CD4-positive, CD25-positive, alpha-beta regulatory T cell (primary cell): ENCODE measurements at regions not wholly inside any gene's neighbourhood (a gene's known extent, or its start where the extent isn't known, plus 50 kb on each side); places are given as distances from the start of the nearest gene placed in this dataset.
"Not testable (repeated sequence)": the region's sequence is repeated elsewhere in the genome, so short reads cannot be mapped to it uniquely, and the experiment has no call there.

ENCODE experiments used
- ATAC-seq, 2 donors: fragments of 150-1000 bp; cut with Tn5 transposase; one replicate each; pipeline ENCODE4 v1.10.0; 2021; ENCODE audit warnings: low read depth in 2 of 2, moderate number of reproducible peaks in 2 of 2, moderate library complexity in 1 of 2
- DNase-seq, 3 donors: peaks; one replicate each; pipeline versions ENCODE4 v3.0.0 to v3.0.0-alpha.2; 2012 to 2022; ENCODE audit warnings: mixed read lengths in 1 of 3
- H3K27ac ChIP-seq: one replicate; pipeline ENCODE4 v1.7.0; 2013; ENCODE audit warnings: mild to moderate bottlenecking, low read length; ENCODE audit not compliant: insufficient read depth, poor library complexity, severe bottlenecking
- H3K27me3 ChIP-seq: one replicate; pipeline ENCODE4 v1.7.0; 2013; ENCODE audit warnings: low read length; ENCODE audit not compliant: control insufficient read depth, insufficient read depth
- H3K36me3 ChIP-seq: one replicate; pipeline ENCODE4 v1.7.0; 2013; ENCODE audit warnings: mild to moderate bottlenecking, low read length, moderate library complexity; ENCODE audit not compliant: control insufficient read depth, insufficient read depth
- H3K4me1 ChIP-seq: 2 replicates; pipeline ENCODE4 v1.7.0; 2013; ENCODE audit warnings: mild to moderate bottlenecking, low read length; ENCODE audit not compliant: insufficient read depth, control insufficient read depth, poor library complexity, severe bottlenecking
- H3K4me3 ChIP-seq: one replicate; pipeline ENCODE4 v1.7.0; 2013; ENCODE audit warnings: low read depth, mild to moderate bottlenecking, low read length, moderate library complexity
- H3K9me3 ChIP-seq, 2 experiments: 1 replicate in 1 of 2; 2 replicates in 1 of 2; pipeline ENCODE4 v1.7.0; 2013; ENCODE audit warnings: low read length in 2 of 2, mild to moderate bottlenecking in 1 of 2, moderate library complexity in 1 of 2; ENCODE audit not compliant: control insufficient read depth in 2 of 2
- H3K27ac Mint-ChIP-seq, 3 donors: one replicate each; pipeline ENCODE4 v1.8.0; 2020 to 2022; ENCODE audit warnings: mild to moderate bottlenecking in 3 of 3, mixed read lengths in 3 of 3, moderate library complexity in 2 of 3
- H3K27me3 Mint-ChIP-seq: one replicate; pipeline ENCODE4 v1.8.0; 2022; ENCODE audit warnings: mild to moderate bottlenecking, mixed read lengths
- H3K36me3 Mint-ChIP-seq: one replicate; pipeline ENCODE4 v1.8.0; 2020; ENCODE audit warnings: mixed read lengths
- H3K4me1 Mint-ChIP-seq, 4 donors: one replicate each; pipeline ENCODE4 v1.8.0; 2020 to 2022; ENCODE audit warnings: mixed read lengths in 4 of 4, mild to moderate bottlenecking in 1 of 4
- H3K4me3 Mint-ChIP-seq, 4 donors: one replicate each; pipeline ENCODE4 v1.8.0; 2020 to 2022; ENCODE audit warnings: mild to moderate bottlenecking in 4 of 4, mixed read lengths in 4 of 4, moderate library complexity in 3 of 4
- H3K9me3 Mint-ChIP-seq, 7 donors: one replicate each; pipeline ENCODE4 v1.8.0; 2020 to 2022; ENCODE audit warnings: mixed read lengths in 7 of 7, mild to moderate bottlenecking in 3 of 7, moderate library complexity in 2 of 7

DNA sequence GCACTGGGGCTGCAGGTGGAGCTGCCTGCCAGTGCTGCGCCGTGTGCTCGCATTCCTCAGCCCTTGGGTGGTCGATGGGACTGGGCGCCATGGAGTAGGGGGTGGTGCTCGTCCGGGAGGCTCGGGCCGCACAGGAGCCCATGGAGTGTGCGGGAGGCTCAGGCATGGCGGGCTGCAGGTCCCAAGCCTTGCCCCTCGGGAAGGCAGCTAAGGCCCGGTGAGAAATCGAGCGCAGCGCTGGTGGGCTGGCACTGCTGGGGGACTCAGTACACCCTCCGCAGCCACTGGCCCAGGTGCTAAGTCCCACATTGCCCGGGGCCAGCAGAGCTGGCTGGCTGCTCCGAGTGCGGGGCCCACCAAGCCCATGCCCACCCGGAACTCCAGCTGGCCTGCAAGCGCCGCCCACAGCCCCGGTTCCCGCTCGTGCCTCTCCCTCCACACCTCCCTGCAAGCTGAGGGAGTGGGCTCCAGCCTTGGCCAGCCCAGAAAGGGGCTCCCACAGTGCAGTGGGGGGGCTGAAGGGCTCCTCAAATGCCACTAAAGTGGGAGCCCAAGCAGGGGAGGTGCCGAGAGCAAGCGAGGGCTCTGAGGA lies 467.8 kb downstream of the AMY1C start:
- not testable (repeated sequence) for ATAC-seq, H3K4me1 Mint-ChIP-seq, H3K27me3 Mint-ChIP-seq, H3K27ac ChIP-seq, H3K4me3 Mint-ChIP-seq, H3K27me3 ChIP-seq, H3K4me3 ChIP-seq, DNase-seq, H3K9me3 ChIP-seq, H3K36me3 Mint-ChIP-seq, H3K27ac Mint-ChIP-seq, H3K4me1 ChIP-seq, H3K36me3 ChIP-seq
- H3K9me3 Mint-ChIP-seq = peaks cover 0 to 35% (median 12%) of the 10 kb centered on the region in 7 donors

DNA sequence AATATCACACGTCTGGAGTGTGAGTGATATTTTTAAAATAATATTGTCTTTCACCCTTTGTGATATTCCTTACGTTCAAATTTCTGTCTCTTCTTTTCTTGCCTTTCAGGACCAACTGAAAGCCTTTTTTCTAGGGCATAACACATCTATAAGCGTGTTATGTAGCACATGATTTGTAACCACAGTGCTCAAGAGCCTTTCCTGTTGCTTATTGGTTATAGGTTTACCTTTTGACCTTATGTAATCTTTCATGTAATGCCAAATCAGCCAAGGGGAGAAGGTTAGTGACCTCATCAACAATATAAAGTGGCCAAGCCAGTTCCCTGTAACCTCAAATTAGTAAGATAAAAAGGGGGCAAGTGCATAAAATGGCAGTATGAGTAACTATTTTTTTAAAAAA lies 480.2 kb downstream of the AMY1C start:
- Mint-ChIP-seq H3K27me3 (no peaks in the 10 kb centered on the region), H3K9me3 (peaks cover 0 to 11% (median 6%) of the 10 kb centered on the region in 7 donors), H3K36me3 (no peaks in the 10 kb centered on the region), H3K4me1 (no peaks in the 10 kb centered on the region), H3K27ac (no peak overlapping the region), H3K4me3 (no peak overlapping the region)
- Histone ChIP-seq H3K27me3 (no peaks in the 10 kb centered on the region), H3K4me3 (no peak overlapping the region), H3K27ac (no peak overlapping the region), H3K36me3 (no peaks in the 10 kb centered on the region), H3K4me1 (no peaks in the 10 kb centered on the region), H3K9me3 (no peaks in the 10 kb centered on the region)
- DNase-seq (no peak), ATAC-seq (no peak)

DNA sequence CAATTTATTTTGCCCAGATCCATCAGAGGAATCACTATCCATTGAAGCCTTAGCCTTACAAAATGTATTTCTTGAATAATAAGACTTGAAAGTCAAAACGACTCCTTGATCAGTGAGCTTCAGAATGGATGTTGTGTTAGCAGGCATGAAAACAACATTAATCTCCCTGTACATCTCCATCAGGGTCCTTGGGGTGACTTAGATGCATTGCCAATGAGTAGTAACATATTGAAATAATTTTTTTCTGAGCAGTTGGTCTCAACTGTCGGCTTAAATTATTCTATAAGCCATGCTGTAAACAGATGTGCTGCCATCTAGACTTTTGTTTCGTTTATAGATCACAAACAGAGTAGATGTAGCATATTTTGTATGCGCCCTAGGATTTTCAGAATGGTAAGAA lies 482.0 kb downstream of the AMY1C start:
- H3K27me3 ChIP-seq = no peaks in the 10 kb centered on the region
- H3K27ac ChIP-seq = no peak overlapping the region
- H3K9me3 ChIP-seq = peaks cover 0 to 4% of the 10 kb centered on the region in 2 experiments
- H3K4me3 Mint-ChIP-seq = no peak overlapping the region
- H3K27ac Mint-ChIP-seq = no peak overlapping the region
- no peaks in the 10 kb centered on the region for H3K27me3 Mint-ChIP-seq
- no peaks in the 10 kb centered on the region for H3K36me3 Mint-ChIP-seq
- H3K4me1 ChIP-seq = no peaks in the 10 kb centered on the region
- H3K4me1 Mint-ChIP-seq = no peaks in the 10 kb centered on the region
- no peaks in the 10 kb centered on the region for H3K36me3 ChIP-seq
- peaks cover 2 to 7% (median 5%) of the 10 kb centered on the region in 7 donors for H3K9me3 Mint-ChIP-seq
- no peak overlapping the region for H3K4me3 ChIP-seq
- DNase-seq = no peak
- ATAC-seq = no peak

DNA sequence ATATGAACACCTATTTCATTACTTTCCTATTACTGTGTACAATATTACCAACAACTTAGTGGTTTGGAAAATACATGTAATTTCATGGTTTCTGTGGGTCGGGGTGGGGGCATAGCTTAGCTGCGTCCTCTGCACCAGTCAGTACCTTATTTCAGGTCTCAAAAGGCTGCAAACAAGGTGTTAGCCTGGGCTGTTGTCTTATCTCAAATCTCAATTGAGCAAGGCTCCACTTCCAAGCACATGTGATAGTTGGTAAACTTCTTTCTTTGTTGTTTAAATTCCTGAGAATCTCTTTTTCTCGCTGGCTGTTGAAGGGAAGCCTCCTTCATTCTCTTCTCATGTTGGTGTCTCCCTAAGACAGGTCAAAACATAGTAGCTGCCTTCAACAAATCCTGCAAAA lies 485.4 kb downstream of the AMY1C start:
- Histone ChIP-seq H3K36me3 (no peaks in the 10 kb centered on the region), H3K4me1 (no peaks in the 10 kb centered on the region), H3K27me3 (no peaks in the 10 kb centered on the region), H3K27ac (no peak overlapping the region), H3K9me3 (peaks cover 0 to 4% of the 10 kb centered on the region in 2 experiments), H3K4me3 (no peak overlapping the region)
- H3K4me3 Mint-ChIP-seq = no peak overlapping the region
- H3K9me3 Mint-ChIP-seq = peaks cover 0 to 12% (median 4%) of the 10 kb centered on the region in 7 donors
- H3K27ac Mint-ChIP-seq = no peak overlapping the region
- ATAC-seq = no peak
- DNase-seq = no peak
- H3K27me3 Mint-ChIP-seq = no peaks in the 10 kb centered on the region
- H3K4me1 Mint-ChIP-seq = no peaks in the 10 kb centered on the region
- no peaks in the 10 kb centered on the region for H3K36me3 Mint-ChIP-seq

DNA sequence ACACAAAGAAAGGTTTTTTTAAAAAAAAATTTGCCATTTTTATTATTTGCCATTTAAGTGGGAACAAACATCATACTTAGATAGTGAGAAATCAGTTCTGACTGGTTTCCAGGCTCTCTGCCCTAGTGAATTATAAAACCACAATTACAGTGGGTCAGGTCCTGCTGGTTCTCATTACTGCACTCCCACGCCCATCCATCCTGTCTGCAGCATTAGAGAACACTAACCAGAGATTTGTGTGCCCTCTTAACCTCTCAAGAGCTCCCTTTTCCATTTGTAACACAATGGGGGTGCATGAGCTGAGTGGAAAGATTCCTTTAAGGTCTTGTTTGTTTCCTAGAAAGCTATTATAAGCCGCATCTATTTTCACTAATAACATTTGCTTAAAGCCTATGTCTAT lies 489.3 kb downstream of the AMY1C start:
- no peak overlapping the region for H3K27ac ChIP-seq
- Mint-ChIP-seq H3K4me3 (no peak overlapping the region), H3K9me3 (peaks cover 0 to 15% (median 7%) of the 10 kb centered on the region in 7 donors), H3K4me1 (no peaks in the 10 kb centered on the region), H3K27ac (no peak overlapping the region), H3K36me3 (no peaks in the 10 kb centered on the region), H3K27me3 (no peaks in the 10 kb centered on the region)
- H3K4me1 ChIP-seq = no peaks in the 10 kb centered on the region
- ATAC-seq = no peak
- no peaks in the 10 kb centered on the region for H3K36me3 ChIP-seq
- no peaks in the 10 kb centered on the region for H3K27me3 ChIP-seq
- no peak overlapping the region for H3K4me3 ChIP-seq
- no peak for DNase-seq
- peaks cover 0 to 6% of the 10 kb centered on the region in 2 experiments for H3K9me3 ChIP-seq

DNA sequence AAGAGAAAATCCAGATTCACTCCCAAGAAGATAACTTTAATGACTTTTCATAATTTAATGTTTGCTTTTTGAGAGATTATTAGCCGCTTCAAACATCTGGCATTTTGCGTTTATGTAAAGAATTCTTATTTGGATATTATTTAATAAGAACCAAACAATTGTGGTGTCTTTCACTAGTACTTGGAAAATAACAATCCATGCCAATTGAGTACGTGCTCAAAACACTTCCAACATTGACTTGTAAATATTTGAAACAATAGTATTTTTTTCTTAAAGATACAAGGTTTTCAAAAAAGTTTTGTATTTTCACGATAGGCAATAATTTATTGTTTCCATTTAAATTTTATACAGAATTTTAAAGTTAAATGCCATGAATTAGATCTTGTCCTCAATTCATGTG lies 498.7 kb downstream of the AMY1C start:
- no peak overlapping the region for H3K4me3 ChIP-seq
- no peak overlapping the region for H3K4me3 Mint-ChIP-seq
- H3K27me3 ChIP-seq = no peaks in the 10 kb centered on the region
- no peaks in the 10 kb centered on the region for H3K36me3 Mint-ChIP-seq
- H3K27me3 Mint-ChIP-seq = no peaks in the 10 kb centered on the region
- no peak for ATAC-seq
- H3K27ac ChIP-seq = no peak overlapping the region
- no peak for DNase-seq
- H3K9me3 Mint-ChIP-seq = peaks cover 0 to 11% (median 5%) of the 10 kb centered on the region in 7 donors
- H3K36me3 ChIP-seq = no peaks in the 10 kb centered on the region
- H3K27ac Mint-ChIP-seq = no peak overlapping the region
- peaks cover 0 to 5% of the 10 kb centered on the region in 2 experiments for H3K9me3 ChIP-seq
- no peaks in the 10 kb centered on the region for H3K4me1 Mint-ChIP-seq
- H3K4me1 ChIP-seq = no peaks in the 10 kb centered on the region

DNA sequence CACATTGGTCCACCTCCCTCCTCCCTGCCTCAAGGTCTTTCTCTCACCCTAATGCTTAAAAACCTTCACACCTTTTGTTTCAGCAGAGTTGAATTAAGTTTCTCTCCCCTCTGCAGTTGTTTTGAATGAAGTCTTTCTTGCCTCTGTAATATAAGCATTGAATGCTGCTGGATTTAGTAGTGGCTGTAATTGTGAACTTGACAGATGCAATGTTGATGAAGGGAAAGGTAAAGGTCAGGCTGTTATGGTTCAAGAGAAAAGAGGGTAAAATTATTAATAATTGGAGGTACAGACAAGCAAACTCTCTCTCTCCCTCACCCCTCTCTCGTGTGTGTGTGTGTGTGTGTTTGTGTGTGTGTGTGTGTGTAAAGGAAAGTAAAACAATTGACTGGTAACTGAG lies 509.8 kb downstream of the AMY1C start:
- H3K27me3 ChIP-seq = no peaks in the 10 kb centered on the region
- Mint-ChIP-seq H3K27ac (no peak overlapping the region), H3K9me3 (peaks cover 0 to 15% (median 8%) of the 10 kb centered on the region in 7 donors), H3K4me1 (no peaks in the 10 kb centered on the region), H3K36me3 (no peaks in the 10 kb centered on the region), H3K27me3 (no peaks in the 10 kb centered on the region), H3K4me3 (no peak overlapping the region)
- ATAC-seq = no peak
- H3K27ac ChIP-seq = no peak overlapping the region
- H3K36me3 ChIP-seq = no peaks in the 10 kb centered on the region
- no peak for DNase-seq
- no peaks in the 10 kb centered on the region for H3K9me3 ChIP-seq
- no peaks in the 10 kb centered on the region for H3K4me1 ChIP-seq
- no peak overlapping the region for H3K4me3 ChIP-seq

DNA sequence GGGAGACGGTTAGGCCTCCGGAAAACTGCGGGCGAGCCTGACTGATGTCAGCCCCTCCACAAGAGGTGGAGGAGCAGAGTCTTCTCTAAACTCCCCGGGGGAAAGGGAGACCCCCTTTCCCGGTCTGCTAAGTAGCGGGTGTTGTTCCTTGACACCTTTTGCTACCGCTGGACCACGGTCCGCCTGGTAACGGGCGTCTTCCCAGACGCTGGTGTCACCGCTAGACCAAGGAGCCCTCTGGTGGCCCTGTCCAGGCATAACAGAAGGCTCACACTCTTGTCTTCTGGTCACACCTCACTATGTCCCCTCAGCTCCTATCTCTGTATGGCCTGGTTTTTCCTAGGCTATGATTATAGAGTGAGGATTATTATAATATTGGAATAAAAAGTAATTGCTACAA lies 513.4 kb downstream of the AMY1C start:
- H3K36me3 ChIP-seq, H3K27ac ChIP-seq, DNase-seq, H3K4me1 Mint-ChIP-seq, H3K9me3 ChIP-seq, H3K36me3 Mint-ChIP-seq, H3K27ac Mint-ChIP-seq, H3K27me3 Mint-ChIP-seq, H3K4me3 ChIP-seq, H3K4me1 ChIP-seq, ATAC-seq, H3K4me3 Mint-ChIP-seq, H3K27me3 ChIP-seq: not testable (repeated sequence)
- peaks cover 4 to 17% (median 9%) of the 10 kb centered on the region in 7 donors for H3K9me3 Mint-ChIP-seq
